ENCODE measurements at regions not wholly inside any gene's neighbourhood (a gene's known extent, or its start where the extent isn't known, plus 50 kb on each side); places are given as distances from the start of the nearest gene placed in this dataset.

- H3K9ac ChIP-seq (ENCODE audit: low read length), result no peak overlapping the region
- H3K23ac ChIP-seq (ENCODE audit: low read length), result no peak overlapping the region
- H3K18ac ChIP-seq (ENCODE audit: low read length), result no peak overlapping the region
- H2BK12ac ChIP-seq (ENCODE audit: low read length), result no peak overlapping the region
- no peak overlapping the region for H3K4me2 ChIP-seq (ENCODE audit: low read length)
- H4K12ac ChIP-seq (ENCODE audit: low read depth, low read length), result no peak overlapping the region
- H3K4me3 ChIP-seq (ENCODE audit: low read depth, low read length), result no peak overlapping the region
- no peak overlapping the region for H2BK5ac ChIP-seq (ENCODE audit: low read depth, low read length, poor library complexity)
- no peak overlapping the region for H4K8ac ChIP-seq (ENCODE audit: low read depth, low read length)
- H3K14ac ChIP-seq (ENCODE audit: low read length), result no peak overlapping the region
- no CpG with 5 or more reads among the region's 3 CpGs for WGBS (ENCODE audit: extremely low coverage, insufficient coverage, insufficient read length)
- no peaks in the 10 kb centered on the region for H3K9me3 ChIP-seq (ENCODE audit: insufficient read depth, low read depth, low read length)
- H3K4ac ChIP-seq (ENCODE audit: low read depth, low read length), result no peak overlapping the region
- H2AK5ac ChIP-seq (ENCODE audit: low read length), result no peak overlapping the region
- no peaks in the 10 kb centered on the region for H3K79me2 ChIP-seq (ENCODE audit: control insufficient read depth, insufficient read depth, low read length, poor library complexity)
- H4K91ac ChIP-seq (ENCODE audit: low read depth, low read length), result no peak overlapping the region
- H3K36me3 ChIP-seq (ENCODE audit: control insufficient read depth in 1 of 2, insufficient read depth in 2 of 2, low read length in 2 of 2), result no peaks in the 10 kb centered on the region
- no peaks in the 10 kb centered on the region for H3K4me1 ChIP-seq (ENCODE audit: control insufficient read depth in 1 of 2, insufficient read depth in 2 of 2, low read length in 2 of 2)
- no peak overlapping the region for H3K27ac ChIP-seq (ENCODE audit: low read depth, low read length)
- DNase-seq, result no peak
- H3K27me3 ChIP-seq (ENCODE audit: insufficient read depth, low read length), result no peaks in the 10 kb centered on the region
- no peak overlapping the region for H2BK120ac ChIP-seq (ENCODE audit: insufficient read depth, low read length, poor library complexity)
- no peaks in the 10 kb centered on the region for H3K79me1 ChIP-seq (ENCODE audit: low read length)
- H2AFZ ChIP-seq (ENCODE audit: insufficient read depth, low read length, poor library complexity), result no peak overlapping the region
Observed at GRCh38 chr14:56413721-56414120, 165.9 kb upstream of the TMEM260 start.

GRCh38 chr14:56414236-56414635 is 165.4 kb upstream of the TMEM260 start:
- no peak overlapping the region for H3K18ac ChIP-seq (ENCODE audit: low read length)
- no peak for DNase-seq
- no peak overlapping the region for H4K12ac ChIP-seq (ENCODE audit: low read depth, low read length)
- H3K27me3 ChIP-seq (ENCODE audit: insufficient read depth, low read length), result no peaks in the 10 kb centered on the region
- WGBS (ENCODE audit: extremely low coverage, insufficient coverage, insufficient read length), result no CpG with 5 or more reads among the region's 3 CpGs
- no peak overlapping the region for H4K91ac ChIP-seq (ENCODE audit: low read depth, low read length)
- no peak overlapping the region for H3K4me2 ChIP-seq (ENCODE audit: low read length)
- H3K79me1 ChIP-seq (ENCODE audit: low read length), result no peaks in the 10 kb centered on the region
- no peaks in the 10 kb centered on the region for H3K79me2 ChIP-seq (ENCODE audit: control insufficient read depth, insufficient read depth, low read length, poor library complexity)
- no peaks in the 10 kb centered on the region for H3K4me1 ChIP-seq (ENCODE audit: control insufficient read depth in 1 of 2, insufficient read depth in 2 of 2, low read length in 2 of 2)
- no peak overlapping the region for H3K14ac ChIP-seq (ENCODE audit: low read length)
- no peak overlapping the region for H2AFZ ChIP-seq (ENCODE audit: insufficient read depth, low read length, poor library complexity)
- H2BK12ac ChIP-seq (ENCODE audit: low read length), result no peak overlapping the region
- no peak overlapping the region for H3K4ac ChIP-seq (ENCODE audit: low read depth, low read length)
- no peak overlapping the region for H2BK5ac ChIP-seq (ENCODE audit: low read depth, low read length, poor library complexity)
- H2AK5ac ChIP-seq (ENCODE audit: low read length), result no peak overlapping the region
- H3K4me3 ChIP-seq (ENCODE audit: low read depth, low read length), result no peak overlapping the region
- no peak overlapping the region for H3K9ac ChIP-seq (ENCODE audit: low read length)
- H4K8ac ChIP-seq (ENCODE audit: low read depth, low read length), result no peak overlapping the region
- H3K27ac ChIP-seq (ENCODE audit: low read depth, low read length), result no peak overlapping the region
- H3K36me3 ChIP-seq (ENCODE audit: control insufficient read depth in 1 of 2, insufficient read depth in 2 of 2, low read length in 2 of 2), result no peaks in the 10 kb centered on the region
- no peak overlapping the region for H3K23ac ChIP-seq (ENCODE audit: low read length)
- H3K9me3 ChIP-seq (ENCODE audit: insufficient read depth, low read depth, low read length), result no peaks in the 10 kb centered on the region
- H2BK120ac ChIP-seq (ENCODE audit: insufficient read depth, low read length, poor library complexity), result no peak overlapping the region

GRCh38 chr14:56416213-56416612 is 163.4 kb upstream of the TMEM260 start:
- Histone ChIP-seq H2BK12ac (ENCODE audit: low read length) (no peak overlapping the region), H3K27me3 (ENCODE audit: insufficient read depth, low read length) (no peaks in the 10 kb centered on the region), H2AK5ac (ENCODE audit: low read length) (no peak overlapping the region), H3K79me1 (ENCODE audit: low read length) (no peaks in the 10 kb centered on the region), H4K8ac (ENCODE audit: low read depth, low read length) (no peak overlapping the region), H3K9ac (ENCODE audit: low read length) (no peak overlapping the region), H3K4me2 (ENCODE audit: low read length) (no peak overlapping the region), H2BK120ac (ENCODE audit: insufficient read depth, low read length, poor library complexity) (no peak overlapping the region), H3K4ac (ENCODE audit: low read depth, low read length) (no peak overlapping the region), H3K14ac (ENCODE audit: low read length) (no peak overlapping the region), H3K18ac (ENCODE audit: low read length) (no peak overlapping the region), H3K4me3 (ENCODE audit: low read depth, low read length) (no peak overlapping the region), H3K79me2 (ENCODE audit: control insufficient read depth, insufficient read depth, low read length, poor library complexity) (no peaks in the 10 kb centered on the region), H3K23ac (ENCODE audit: low read length) (no peak overlapping the region), H4K91ac (ENCODE audit: low read depth, low read length) (no peak overlapping the region), H3K4me1 (ENCODE audit: control insufficient read depth in 1 of 2, insufficient read depth in 2 of 2, low read length in 2 of 2) (no peaks in the 10 kb centered on the region), H2AFZ (ENCODE audit: insufficient read depth, low read length, poor library complexity) (no peak overlapping the region), H4K12ac (ENCODE audit: low read depth, low read length) (no peak overlapping the region), H3K36me3 (ENCODE audit: control insufficient read depth in 1 of 2, insufficient read depth in 2 of 2, low read length in 2 of 2) (no peaks in the 10 kb centered on the region), H3K27ac (ENCODE audit: low read depth, low read length) (no peak overlapping the region), H3K9me3 (ENCODE audit: insufficient read depth, low read depth, low read length) (no peaks in the 10 kb centered on the region), H2BK5ac (ENCODE audit: low read depth, low read length, poor library complexity) (no peak overlapping the region)
- DNase-seq, result no peak
- WGBS (ENCODE audit: extremely low coverage, insufficient coverage, insufficient read length), result no CpG with 5 or more reads among the region's 9 CpGs

- DNase-seq, result no peak
- no peak overlapping the region for H2AK5ac ChIP-seq (ENCODE audit: low read length)
- no peaks in the 10 kb centered on the region for H3K27me3 ChIP-seq (ENCODE audit: insufficient read depth, low read length)
- no peak overlapping the region for H3K23ac ChIP-seq (ENCODE audit: low read length)
- H2BK12ac ChIP-seq (ENCODE audit: low read length), result no peak overlapping the region
- no peak overlapping the region for H3K14ac ChIP-seq (ENCODE audit: low read length)
- H2BK5ac ChIP-seq (ENCODE audit: low read depth, low read length, poor library complexity), result no peak overlapping the region
- H3K9me3 ChIP-seq (ENCODE audit: insufficient read depth, low read depth, low read length), result no peaks in the 10 kb centered on the region
- no peak overlapping the region for H2AFZ ChIP-seq (ENCODE audit: insufficient read depth, low read length, poor library complexity)
- H3K9ac ChIP-seq (ENCODE audit: low read length), result no peak overlapping the region
- no peak overlapping the region for H2BK120ac ChIP-seq (ENCODE audit: insufficient read depth, low read length, poor library complexity)
- no peak overlapping the region for H3K4me2 ChIP-seq (ENCODE audit: low read length)
- H3K4me1 ChIP-seq (ENCODE audit: control insufficient read depth in 1 of 2, insufficient read depth in 2 of 2, low read length in 2 of 2), result no peaks in the 10 kb centered on the region
- H3K4me3 ChIP-seq (ENCODE audit: low read depth, low read length), result no peak overlapping the region
- H3K36me3 ChIP-seq (ENCODE audit: control insufficient read depth in 1 of 2, insufficient read depth in 2 of 2, low read length in 2 of 2), result no peaks in the 10 kb centered on the region
- WGBS (ENCODE audit: extremely low coverage, insufficient coverage, insufficient read length), result no CpG with 5 or more reads among the region's 1 CpG
- no peak overlapping the region for H4K12ac ChIP-seq (ENCODE audit: low read depth, low read length)
- no peak overlapping the region for H4K91ac ChIP-seq (ENCODE audit: low read depth, low read length)
- H3K27ac ChIP-seq (ENCODE audit: low read depth, low read length), result no peak overlapping the region
- no peak overlapping the region for H4K8ac ChIP-seq (ENCODE audit: low read depth, low read length)
- no peaks in the 10 kb centered on the region for H3K79me2 ChIP-seq (ENCODE audit: control insufficient read depth, insufficient read depth, low read length, poor library complexity)
- H3K79me1 ChIP-seq (ENCODE audit: low read length), result no peaks in the 10 kb centered on the region
- no peak overlapping the region for H3K18ac ChIP-seq (ENCODE audit: low read length)
- no peak overlapping the region for H3K4ac ChIP-seq (ENCODE audit: low read depth, low read length)
Observed at GRCh38 chr14:56417173-56417572, 162.4 kb upstream of the TMEM260 start.
